ENCODE measurements at regions not wholly inside any gene's neighbourhood (a gene's known extent, or its start where the extent isn't known, plus 50 kb on each side); places are given as distances from the start of the nearest gene placed in this dataset.

GRCh38 chr2:49515996-49516782 is 361.9 kb upstream of the FSHR start:
- H4K20me1 ChIP-seq (ENCODE audit: insufficient read depth, low read length), result no peaks in the 10 kb centered on the region
- no peak overlapping the region for H3K4me3 ChIP-seq (ENCODE audit: low read depth, low read length, poor library complexity, severe bottlenecking)
- no peaks in the 10 kb centered on the region for H3K4me1 ChIP-seq (ENCODE audit: insufficient read depth, low read length, severe bottlenecking)
- H3K27ac ChIP-seq (ENCODE audit: low read depth, low read length, poor library complexity, severe bottlenecking), result no peak overlapping the region
- no peaks in the 10 kb centered on the region for H3K79me2 ChIP-seq (ENCODE audit: insufficient read depth, low read length)
- no peaks in the 10 kb centered on the region for H3F3A ChIP-seq (ENCODE audit: insufficient read depth, low read length)
- no peaks in the 10 kb centered on the region for H3K9me3 ChIP-seq (ENCODE audit: low read length)
- H3K4me2 ChIP-seq (ENCODE audit: low read length), result no peak overlapping the region
- H2AFZ ChIP-seq (ENCODE audit: low read length), result no peak overlapping the region
- H3K9me2 ChIP-seq (ENCODE audit: low read depth, low read length), result no peaks in the 10 kb centered on the region
- no peaks in the 10 kb centered on the region for H3K27me3 ChIP-seq (ENCODE audit: insufficient read depth, low read length)
- H3K36me3 ChIP-seq (ENCODE audit: insufficient read depth, low read length), result no peaks in the 10 kb centered on the region
- no peak overlapping the region for H3K9ac ChIP-seq (ENCODE audit: low read length)
- TF ChIP-seq CTCF (IDR thresholded peaks at IDR 0.05; ENCODE audit: low read length) (no peak), EZH2 (IDR thresholded peaks at IDR 0.05; ENCODE audit: borderline replicate concordance, low read length) (no peak)

- Histone ChIP-seq H3F3A (ENCODE audit: insufficient read depth, low read length) (no peaks in the 10 kb centered on the region), H3K4me1 (ENCODE audit: insufficient read depth, low read length, severe bottlenecking) (no peaks in the 10 kb centered on the region), H2AFZ (ENCODE audit: low read length) (no peak overlapping the region), H3K9me3 (ENCODE audit: low read length) (no peaks in the 10 kb centered on the region), H3K27me3 (ENCODE audit: insufficient read depth, low read length) (no peaks in the 10 kb centered on the region), H3K9me2 (ENCODE audit: low read depth, low read length) (no peaks in the 10 kb centered on the region), H3K79me2 (ENCODE audit: insufficient read depth, low read length) (no peaks in the 10 kb centered on the region), H3K9ac (ENCODE audit: low read length) (no peak overlapping the region), H3K4me2 (ENCODE audit: low read length) (no peak overlapping the region), H3K4me3 (ENCODE audit: low read depth, low read length, poor library complexity, severe bottlenecking) (no peak overlapping the region), H4K20me1 (ENCODE audit: insufficient read depth, low read length) (no peaks in the 10 kb centered on the region), H3K27ac (ENCODE audit: low read depth, low read length, poor library complexity, severe bottlenecking) (no peak overlapping the region), H3K36me3 (ENCODE audit: insufficient read depth, low read length) (no peaks in the 10 kb centered on the region)
- TF ChIP-seq EZH2 (IDR thresholded peaks at IDR 0.05; ENCODE audit: borderline replicate concordance, low read length) (no peak), CTCF (IDR thresholded peaks at IDR 0.05; ENCODE audit: low read length) (no peak)
These were observed 359.9 kb upstream of the FSHR start for GRCh38 chr2:49514201-49514600.

- Histone ChIP-seq H3K4me3 (ENCODE audit: low read depth, low read length, poor library complexity, severe bottlenecking) (no peak overlapping the region), H3K9me3 (ENCODE audit: low read length) (no peaks in the 10 kb centered on the region), H3K27me3 (ENCODE audit: insufficient read depth, low read length) (no peaks in the 10 kb centered on the region), H2AFZ (ENCODE audit: low read length) (no peak overlapping the region), H3K79me2 (ENCODE audit: insufficient read depth, low read length) (no peaks in the 10 kb centered on the region), H3K36me3 (ENCODE audit: insufficient read depth, low read length) (no peaks in the 10 kb centered on the region), H3K9ac (ENCODE audit: low read length) (no peak overlapping the region), H4K20me1 (ENCODE audit: insufficient read depth, low read length) (no peaks in the 10 kb centered on the region), H3K4me2 (ENCODE audit: low read length) (no peak overlapping the region), H3K9me2 (ENCODE audit: low read depth, low read length) (no peaks in the 10 kb centered on the region), H3F3A (ENCODE audit: insufficient read depth, low read length) (no peaks in the 10 kb centered on the region), H3K27ac (ENCODE audit: low read depth, low read length, poor library complexity, severe bottlenecking) (no peak overlapping the region), H3K4me1 (ENCODE audit: insufficient read depth, low read length, severe bottlenecking) (no peaks in the 10 kb centered on the region)
- TF ChIP-seq EZH2 (IDR thresholded peaks at IDR 0.05; ENCODE audit: borderline replicate concordance, low read length) (no peak), CTCF (IDR thresholded peaks at IDR 0.05; ENCODE audit: low read length) (peak; percentile 79)
These were observed 336.4 kb upstream of the FSHR start for GRCh38 chr2:49490710-49491109.

All from OCI-LY1 (cell line).